HepG2 (cell line): ENCODE measurements at regions not wholly inside any gene's neighbourhood (a gene's known extent, or its start where the extent isn't known, plus 50 kb on each side); places are given as distances from the start of the nearest gene placed in this dataset.
A peak's percentile ranks its signal among the peaks of the same experiment; 100 is the strongest.

ENCODE experiments used
- ATAC-seq: fragments of 200-7000 bp; cut with Tn5 transposase; 3 replicates; pipeline ENCODE4 v1.9.1; 2020; ENCODE audit warnings: mild to moderate bottlenecking, moderate library complexity
- BruUV-seq: library from RNA; stranded (reverse); fragments of 400-500 nt; replicated peaks from 2 replicates; lab custom pipeline; 2021; lab: Mats Ljungman, UMichigan
- CTCF ChIA-PET: fragments of 300-600 bp; formaldehyde crosslinking; extraction: SDS; loops from one replicate; lab custom pipeline; 2021; ENCODE audit warnings: low total read pairs, inconsistent platforms, low intra/inter-chr PET ratio; lab: Yijun Ruan, JAX
- POLR2A ChIA-PET: fragments of 350-600 bp; sonication (Branson Sonifier 250); formaldehyde crosslinking; loops from one replicate; lab custom pipeline; 2020; ENCODE audit warnings: antibody characterized with exemption, inconsistent platforms; lab: Yijun Ruan, JAX
- DNase-seq: peaks from one replicate; pipeline ENCODE4 v3.0.0-alpha.2; 2015; ENCODE audit warnings: low spot score
- FAIRE-seq: peaks from 3 replicates; lab custom pipeline; 2011; peaks lifted over from hg19 to GRCh38; lab: Jason Lieb, UNC
- H2AFZ ChIP-seq: one replicate; pipeline ENCODE4 v1.6.1; 2011; ENCODE audit warnings: low read length, inconsistent platforms
- H3K27ac ChIP-seq: fragments of 300-600 bp; 3 replicates; pipeline ENCODE4 v1.8.0; 2011; ENCODE audit warnings: mixed run types, mild to moderate bottlenecking, mixed read lengths, low read length, inconsistent platforms; ENCODE audit not compliant: insufficient read depth; ENCODE audit errors: extremely low read length
- H3K27me3 ChIP-seq, 2 experiments: fragments of 200-600 bp in 1 of 2; 2 replicates in 1 of 2; 3 replicates in 1 of 2; pipeline versions ENCODE4 v1.6.0 to v1.8.0; 2011; ENCODE audit warnings: low read length in 2 of 2, mild to moderate bottlenecking in 2 of 2, moderate library complexity in 2 of 2, inconsistent platforms in 1 of 2; ENCODE audit not compliant: insufficient read depth in 2 of 2, control insufficient read depth in 1 of 2
- H3K36me3 ChIP-seq, 2 experiments: fragments of 200-600 bp in 1 of 2; replicated peaks in 1 of 2; 2 replicates in 1 of 2; 3 replicates in 1 of 2; pipeline versions ENCODE4 v1.5.1 to v1.8.0; 2011; ENCODE audit warnings: low read length in 2 of 2, inconsistent platforms in 1 of 2; ENCODE audit not compliant: insufficient read depth in 2 of 2, control insufficient read depth in 1 of 2
- H3K4me1 ChIP-seq: 2 replicates; pipeline ENCODE4 v1.5.1; 2012; ENCODE audit warnings: low read length, inconsistent platforms; ENCODE audit not compliant: insufficient read depth
- H3K4me2 ChIP-seq: 2 replicates; pipeline ENCODE4 v1.6.0; 2011; ENCODE audit warnings: low read depth, low read length, inconsistent platforms
- H3K4me3 ChIP-seq, 3 experiments: fragments of 200-600 bp in 1 of 3; sonication (generic), shearing (Covaris generic) in 1 of 3; replicated peaks in 1 of 3; 2 replicates each; pipeline ENCODE4 v1.5.1; 2011 to 2016; ENCODE audit warnings: low read length in 3 of 3, inconsistent platforms in 2 of 3, low read depth in 2 of 3, mild to moderate bottlenecking in 2 of 3, control low read depth in 1 of 3, mixed read lengths in 1 of 3; ENCODE audit not compliant: insufficient read depth in 1 of 3
- H3K79me2 ChIP-seq: one replicate; pipeline ENCODE4 v1.6.1; 2011; ENCODE audit warnings: low read length, inconsistent platforms; ENCODE audit not compliant: insufficient read depth
- H3K9ac ChIP-seq: 2 replicates; pipeline ENCODE4 v1.6.0; 2011; ENCODE audit warnings: mild to moderate bottlenecking, low read depth, low read length, inconsistent platforms; ENCODE audit not compliant: insufficient read depth
- H3K9me3 ChIP-seq: 2 replicates; pipeline ENCODE4 v1.5.1; 2012; ENCODE audit warnings: mild to moderate bottlenecking, low read length
- H4K20me1 ChIP-seq: 2 replicates; pipeline ENCODE4 v1.6.0; 2011; ENCODE audit warnings: inconsistent platforms, mild to moderate bottlenecking, low read length, moderate library complexity; ENCODE audit not compliant: insufficient read depth
- GTF3A ChIP-seq: sonication (generic); formaldehyde crosslinking; conservative IDR thresholded peaks from 2 replicates; pipeline ENCODE4 v1.4.0; 2020; ENCODE audit warnings: mild to moderate bottlenecking, missing genetic modification reagents
- JUNB ChIP-seq: sonication (generic); formaldehyde crosslinking; IDR thresholded peaks from 2 replicates; pipeline ENCODE4 v1.8.0; 2022; ENCODE audit warnings: missing genetic modification reagents, mild to moderate bottlenecking, borderline replicate concordance
- KDM5A ChIP-seq: fragments of 200-600 bp; sonication (generic); IDR thresholded peaks from 2 replicates; pipeline ENCODE4 v1.7.0; 2018; ENCODE audit warnings: antibody characterized with exemption, mild to moderate bottlenecking, low read length, borderline replicate concordance
- PPARG ChIP-seq: conservative IDR thresholded peaks from 2 replicates; pipeline ENCODE4 v1.6.1; 2016; ENCODE audit warnings: missing biosample characterization, missing genetic modification reagents
- ZBTB3 ChIP-seq: sonication (generic); formaldehyde crosslinking; IDR thresholded peaks from 2 replicates; pipeline ENCODE4 v1.4.0; 2020; ENCODE audit warnings: low read depth, mild to moderate bottlenecking, moderate library complexity, missing genetic modification reagents, borderline replicate concordance
- ZNF333 ChIP-seq: sonication (generic); formaldehyde crosslinking; IDR thresholded peaks from 2 replicates; pipeline ENCODE4 v1.4.0; 2020; ENCODE audit warnings: mild to moderate bottlenecking, missing genetic modification reagents, borderline replicate concordance
- WGBS: methylation state at CpG from one replicate; pipeline ENCODE4 v1.1.6; 2017; ENCODE audit warnings: low lambda C conversion rate; 5-methylcytosine and 5-hydroxymethylcytosine counted together
- in situ Hi-C: cut with HindIII; loops from 2 replicates; pipeline ENCODE4 v1.10.0; 2017; ENCODE audit warnings: low pct_unique_long_range_greater_than_20kb; ENCODE audit not compliant: extremely low pct_ligation_motif_present
- intact Hi-C: fragments of 100-400 bp; cut with micrococcal nuclease; formaldehyde crosslinking; loops from one replicate; pipeline ENCODE4 v1.10.0; 2022; ENCODE audit not compliant: unreplicated experiment
- TF ChIP-seq, protein P1 (sequence below): sonication (generic); formaldehyde crosslinking; IDR thresholded peaks from 2 replicates; pipeline ENCODE4 v1.5.1; 2020; ENCODE audit warnings: mild to moderate bottlenecking, moderate library complexity, missing genetic modification reagents
- TF ChIP-seq, protein P2 (sequence below): sonication (generic); formaldehyde crosslinking; IDR thresholded peaks from 2 replicates; pipeline ENCODE4 v1.4.0; 2020; ENCODE audit warnings: missing genetic modification reagents, borderline replicate concordance
- TF ChIP-seq, protein P3 (sequence below): sonication (generic); formaldehyde crosslinking; IDR thresholded peaks from 2 replicates; pipeline ENCODE4 v1.4.0; 2020; ENCODE audit warnings: missing genetic modification reagents
- TF ChIP-seq, protein P4 (sequence below): sonication (generic); formaldehyde crosslinking; IDR thresholded peaks from 2 replicates; pipeline ENCODE4 v1.5.1; 2020; ENCODE audit warnings: mild to moderate bottlenecking, missing genetic modification reagents, borderline replicate concordance

DNA sequence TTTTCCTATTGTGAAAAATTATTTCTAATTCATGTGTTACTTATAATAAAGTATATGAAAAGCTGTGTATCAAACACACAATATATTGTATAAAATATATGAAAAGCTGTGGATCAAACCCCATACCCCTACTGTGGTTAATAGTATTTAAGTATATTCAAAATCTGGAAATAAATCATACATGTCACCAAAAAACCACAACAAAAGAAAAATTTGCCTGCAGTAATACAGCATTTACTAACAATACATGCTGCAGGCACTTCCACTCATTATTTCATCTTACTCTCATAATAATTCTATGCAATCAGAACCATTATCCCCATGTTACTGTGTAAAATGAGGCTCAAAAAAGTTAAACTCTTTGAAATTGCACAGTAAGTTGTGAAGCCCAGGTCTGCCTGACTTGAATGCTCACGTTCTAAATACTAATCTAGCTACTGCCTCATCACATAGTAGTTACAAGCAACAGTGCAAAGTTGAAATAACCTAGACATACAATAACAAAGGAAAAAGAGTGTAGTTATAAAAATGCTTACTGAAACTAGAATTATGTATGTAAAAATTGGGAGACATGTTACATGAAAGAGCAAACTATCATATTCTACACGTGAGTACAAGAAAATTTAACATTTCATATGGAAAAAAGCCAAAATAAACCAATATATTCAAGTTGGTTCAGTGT is 61.7 kb downstream of the FAM217A start (continued):
- TF ChIP-seq, protein P1, sequence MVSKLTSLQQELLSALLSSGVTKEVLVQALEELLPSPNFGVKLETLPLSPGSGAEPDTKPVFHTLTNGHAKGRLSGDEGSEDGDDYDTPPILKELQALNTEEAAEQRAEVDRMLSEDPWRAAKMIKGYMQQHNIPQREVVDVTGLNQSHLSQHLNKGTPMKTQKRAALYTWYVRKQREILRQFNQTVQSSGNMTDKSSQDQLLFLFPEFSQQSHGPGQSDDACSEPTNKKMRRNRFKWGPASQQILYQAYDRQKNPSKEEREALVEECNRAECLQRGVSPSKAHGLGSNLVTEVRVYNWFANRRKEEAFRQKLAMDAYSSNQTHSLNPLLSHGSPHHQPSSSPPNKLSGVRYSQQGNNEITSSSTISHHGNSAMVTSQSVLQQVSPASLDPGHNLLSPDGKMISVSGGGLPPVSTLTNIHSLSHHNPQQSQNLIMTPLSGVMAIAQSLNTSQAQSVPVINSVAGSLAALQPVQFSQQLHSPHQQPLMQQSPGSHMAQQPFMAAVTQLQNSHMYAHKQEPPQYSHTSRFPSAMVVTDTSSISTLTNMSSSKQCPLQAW (CRISPR knock-in tag), result no peak
- no peak for TF ChIP-seq JUNB (CRISPR knock-in tag)
- TF ChIP-seq, all 625 proteins: peak for 6

DNA sequence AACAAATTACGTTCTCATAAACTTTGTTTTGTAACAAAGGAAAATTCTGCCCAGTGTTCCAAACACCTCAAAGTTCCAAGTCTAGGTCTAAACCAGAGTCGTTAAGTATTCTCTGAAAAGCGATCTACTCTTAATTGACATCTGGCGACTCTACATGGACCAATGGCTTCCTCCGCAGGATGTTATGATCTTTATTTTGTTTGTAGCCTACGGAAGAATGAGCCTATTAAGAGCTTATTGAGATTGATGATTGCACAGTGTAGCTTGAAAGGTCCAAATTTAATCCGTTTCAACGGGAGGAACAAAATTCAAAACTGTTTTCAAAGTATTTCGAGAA is 61.1 kb downstream of the FAM217A start:
- intact Hi-C loops, result no loop called here
- Histone ChIP-seq H3K4me2 (peak overlapping the region; percentile 86), H3K27me3 (no peaks in the 10 kb centered on the region; a peak in 1 of 5 replicates), H2AFZ (peak overlapping the region; percentile 11), H3K36me3 (peaks cover 0 to 5% of the 10 kb centered on the region in 2 experiments; a peak in 2 of 5 replicates), H3K4me3 (peak overlapping the region; percentile 81 to 91 (median 82)), H3K9ac (peak overlapping the region; percentile 85), H3K4me1 (peaks cover 27% of the 10 kb centered on the region), H3K27ac (peak overlapping the region; percentile 97), H3K79me2 (peaks cover 59% of the 10 kb centered on the region), H3K9me3 (no peaks in the 10 kb centered on the region), H4K20me1 (peaks cover 12% of the 10 kb centered on the region)
- FAIRE-seq (peak; percentile 12), DNase-seq (peak; percentile 51), ATAC-seq (peak; percentile 3; the same call in 1 of the 3 replicates)
- CTCF ChIA-PET, result no interaction called here
- POLR2A ChIA-PET, result interaction anchor here (0.7 to 2.0 kb wide), 11 partner anchors 10 to 1176 kb away, joined by 3 to 11 read pairs (median 3); partner anchors contain the start of genes ECI2 and SERPINB1
- no TSS peak for BruUV-seq
- WGBS, result under 1% methylated on average over 9 of the region's 9 CpGs
- in situ Hi-C loops, result no loop called here
- TF ChIP-seq, protein P2, sequence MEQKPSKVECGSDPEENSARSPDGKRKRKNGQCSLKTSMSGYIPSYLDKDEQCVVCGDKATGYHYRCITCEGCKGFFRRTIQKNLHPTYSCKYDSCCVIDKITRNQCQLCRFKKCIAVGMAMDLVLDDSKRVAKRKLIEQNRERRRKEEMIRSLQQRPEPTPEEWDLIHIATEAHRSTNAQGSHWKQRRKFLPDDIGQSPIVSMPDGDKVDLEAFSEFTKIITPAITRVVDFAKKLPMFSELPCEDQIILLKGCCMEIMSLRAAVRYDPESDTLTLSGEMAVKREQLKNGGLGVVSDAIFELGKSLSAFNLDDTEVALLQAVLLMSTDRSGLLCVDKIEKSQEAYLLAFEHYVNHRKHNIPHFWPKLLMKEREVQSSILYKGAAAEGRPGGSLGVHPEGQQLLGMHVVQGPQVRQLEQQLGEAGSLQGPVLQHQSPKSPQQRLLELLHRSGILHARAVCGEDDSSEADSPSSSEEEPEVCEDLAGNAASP, result no peak
- TF ChIP-seq GTF3A (CRISPR knock-in tag) (0 out of 2 replicates have a peak, but pooled peaks have one; percentile 10), PPARG (CRISPR knock-in tag) (peak; percentile 12; the same call in 1 of the 2 replicates), KDM5A (0 out of 2 replicates have a peak, but pooled peaks have one; percentile 9), ZNF333 (CRISPR knock-in tag) (no peak), ZBTB3 (no peak)
- TF ChIP-seq, protein P3, sequence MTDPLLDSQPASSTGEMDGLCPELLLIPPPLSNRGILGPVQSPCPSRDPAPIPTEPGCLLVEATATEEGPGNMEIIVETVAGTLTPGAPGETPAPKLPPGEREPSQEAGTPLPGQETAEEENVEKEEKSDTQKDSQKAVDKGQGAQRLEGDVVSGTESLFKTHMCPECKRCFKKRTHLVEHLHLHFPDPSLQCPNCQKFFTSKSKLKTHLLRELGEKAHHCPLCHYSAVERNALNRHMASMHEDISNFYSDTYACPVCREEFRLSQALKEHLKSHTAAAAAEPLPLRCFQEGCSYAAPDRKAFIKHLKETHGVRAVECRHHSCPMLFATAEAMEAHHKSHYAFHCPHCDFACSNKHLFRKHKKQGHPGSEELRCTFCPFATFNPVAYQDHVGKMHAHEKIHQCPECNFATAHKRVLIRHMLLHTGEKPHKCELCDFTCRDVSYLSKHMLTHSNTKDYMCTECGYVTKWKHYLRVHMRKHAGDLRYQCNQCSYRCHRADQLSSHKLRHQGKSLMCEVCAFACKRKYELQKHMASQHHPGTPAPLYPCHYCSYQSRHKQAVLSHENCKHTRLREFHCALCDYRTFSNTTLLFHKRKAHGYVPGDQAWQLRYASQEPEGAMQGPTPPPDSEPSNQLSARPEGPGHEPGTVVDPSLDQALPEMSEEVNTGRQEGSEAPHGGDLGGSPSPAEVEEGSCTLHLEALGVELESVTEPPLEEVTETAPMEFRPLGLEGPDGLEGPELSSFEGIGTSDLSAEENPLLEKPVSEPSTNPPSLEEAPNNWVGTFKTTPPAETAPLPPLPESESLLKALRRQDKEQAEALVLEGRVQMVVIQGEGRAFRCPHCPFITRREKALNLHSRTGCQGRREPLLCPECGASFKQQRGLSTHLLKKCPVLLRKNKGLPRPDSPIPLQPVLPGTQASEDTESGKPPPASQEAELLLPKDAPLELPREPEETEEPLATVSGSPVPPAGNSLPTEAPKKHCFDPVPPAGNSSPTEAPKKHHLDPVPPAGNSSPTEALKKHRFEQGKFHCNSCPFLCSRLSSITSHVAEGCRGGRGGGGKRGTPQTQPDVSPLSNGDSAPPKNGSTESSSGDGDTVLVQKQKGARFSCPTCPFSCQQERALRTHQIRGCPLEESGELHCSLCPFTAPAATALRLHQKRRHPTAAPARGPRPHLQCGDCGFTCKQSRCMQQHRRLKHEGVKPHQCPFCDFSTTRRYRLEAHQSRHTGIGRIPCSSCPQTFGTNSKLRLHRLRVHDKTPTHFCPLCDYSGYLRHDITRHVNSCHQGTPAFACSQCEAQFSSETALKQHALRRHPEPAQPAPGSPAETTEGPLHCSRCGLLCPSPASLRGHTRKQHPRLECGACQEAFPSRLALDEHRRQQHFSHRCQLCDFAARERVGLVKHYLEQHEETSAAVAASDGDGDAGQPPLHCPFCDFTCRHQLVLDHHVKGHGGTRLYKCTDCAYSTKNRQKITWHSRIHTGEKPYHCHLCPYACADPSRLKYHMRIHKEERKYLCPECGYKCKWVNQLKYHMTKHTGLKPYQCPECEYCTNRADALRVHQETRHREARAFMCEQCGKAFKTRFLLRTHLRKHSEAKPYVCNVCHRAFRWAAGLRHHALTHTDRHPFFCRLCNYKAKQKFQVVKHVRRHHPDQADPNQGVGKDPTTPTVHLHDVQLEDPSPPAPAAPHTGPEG (CRISPR knock-in tag), result no peak
- TF ChIP-seq, protein P4, sequence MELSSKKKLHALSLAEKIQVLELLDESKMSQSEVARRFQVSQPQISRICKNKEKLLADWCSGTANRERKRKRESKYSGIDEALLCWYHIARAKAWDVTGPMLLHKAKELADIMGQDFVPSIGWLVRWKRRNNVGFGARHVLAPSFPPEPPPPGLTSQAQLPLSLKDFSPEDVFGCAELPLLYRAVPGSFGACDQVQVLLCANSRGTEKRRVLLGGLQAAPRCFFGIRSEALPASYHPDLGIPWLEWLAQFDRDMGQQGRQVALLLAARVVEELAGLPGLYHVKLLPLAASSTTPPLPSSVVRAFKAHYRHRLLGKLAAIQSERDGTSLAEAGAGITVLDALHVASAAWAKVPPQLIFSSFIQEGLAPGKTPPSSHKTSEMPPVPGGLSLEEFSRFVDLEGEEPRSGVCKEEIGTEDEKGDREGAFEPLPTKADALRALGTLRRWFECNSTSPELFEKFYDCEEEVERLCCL (CRISPR knock-in tag), result 0 out of 2 replicates have a peak, but pooled peaks have one; percentile 6
